HG03095 (cell line): ENCODE measurements at regions not wholly inside any gene's neighbourhood (a gene's known extent, or its start where the extent isn't known, plus 50 kb on each side); places are given as distances from the start of the nearest gene placed in this dataset.

Source experiments
- ATAC-seq: cut with Tn5 transposase; IDR thresholded peaks from one replicate; pipeline ENCODE4 v1.9.1; 2021; ENCODE audit warnings: moderate library complexity; ENCODE audit not compliant: unreplicated experiment

- no peak for ATAC-seq
Observed at GRCh38 chr2:84290537-84290936, 168.5 kb downstream of the SUCLG1 start.

- ATAC-seq: no peak
Observed at GRCh38 chr2:84288293-84288692, 170.8 kb downstream of the SUCLG1 start.

GRCh38 chr2:84286878-84287277, 172.2 kb downstream of the SUCLG1 start:
- no peak for ATAC-seq

- no peak for ATAC-seq
Observed at GRCh38 chr2:84285056-84285747, 173.9 kb downstream of the SUCLG1 start.

- ATAC-seq: no peak
Observed at GRCh38 chr2:84283506-84283905, 175.6 kb downstream of the SUCLG1 start.

- no peak for ATAC-seq
Observed at GRCh38 chr2:84281510-84281909, 177.6 kb downstream of the SUCLG1 start.

GRCh38 chr2:84280873-84281272, 178.2 kb downstream of the SUCLG1 start:
- no peak for ATAC-seq

- no peak for ATAC-seq
Observed at GRCh38 chr2:84278386-84278785, 180.7 kb downstream of the SUCLG1 start.

GRCh38 chr2:84276590-84277255, 182.4 kb downstream of the SUCLG1 start:
- no peak for ATAC-seq

GRCh38 chr2:84273406-84273805, 185.7 kb downstream of the SUCLG1 start:
- no peak for ATAC-seq

GRCh38 chr2:84271977-84272376, 187.1 kb downstream of the SUCLG1 start:
- no peak for ATAC-seq

- no peak for ATAC-seq
Observed at GRCh38 chr2:84257831-84258230, 201.2 kb downstream of the SUCLG1 start.

- ATAC-seq: no peak
Observed at GRCh38 chr2:84251651-84252302, 207.3 kb downstream of the SUCLG1 start.

GRCh38 chr2:84249140-84249539, 209.9 kb downstream of the SUCLG1 start:
- ATAC-seq: no peak

GRCh38 chr2:84247532-84247931, 211.5 kb downstream of the SUCLG1 start:
- ATAC-seq: no peak

- ATAC-seq: no peak
Observed at GRCh38 chr2:84243788-84244733, 215.0 kb downstream of the SUCLG1 start.

- no peak for ATAC-seq
Observed at GRCh38 chr2:84238907-84239306, 220.2 kb downstream of the SUCLG1 start.

- ATAC-seq: no peak
Observed at GRCh38 chr2:84236288-84236687, 222.8 kb downstream of the SUCLG1 start.

GRCh38 chr2:84234103-84234502, 225.0 kb downstream of the SUCLG1 start:
- ATAC-seq: no peak

- no peak for ATAC-seq
Observed at GRCh38 chr2:84231478-84231877, 227.6 kb downstream of the SUCLG1 start.

GRCh38 chr2:84224121-84224520, 235.0 kb downstream of the SUCLG1 start:
- ATAC-seq: no peak
